HS-5 (cell line): ENCODE measurements at regions not wholly inside any gene's neighbourhood (a gene's known extent, or its start where the extent isn't known, plus 50 kb on each side); places are given as distances from the start of the nearest gene placed in this dataset.

Source experiments
- DNase-seq: peaks from one replicate; pipeline ENCODE4 v3.0.0-alpha.2; 2012; ENCODE audit warnings: low read depth

DNA sequence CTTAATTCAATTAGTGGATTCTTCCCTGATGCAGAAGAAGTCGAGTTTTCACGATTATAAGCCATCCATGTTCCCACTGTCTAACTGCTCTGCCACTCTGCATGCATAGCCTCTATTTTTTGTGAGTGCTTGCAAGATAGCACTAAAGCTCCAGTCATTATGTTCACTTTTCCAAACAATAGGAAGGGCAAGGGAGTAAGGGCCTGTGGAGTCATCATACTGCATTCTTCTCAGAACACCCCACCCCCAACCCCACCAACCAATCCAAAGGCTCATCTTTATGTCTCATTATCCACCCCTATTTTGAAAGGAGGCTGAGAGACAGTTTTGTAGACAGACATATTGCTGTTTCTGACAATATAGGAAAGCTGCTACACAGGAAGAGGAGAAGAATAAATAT is 471.7 kb upstream of the ADGRL2 start:
- no peak for DNase-seq

DNA sequence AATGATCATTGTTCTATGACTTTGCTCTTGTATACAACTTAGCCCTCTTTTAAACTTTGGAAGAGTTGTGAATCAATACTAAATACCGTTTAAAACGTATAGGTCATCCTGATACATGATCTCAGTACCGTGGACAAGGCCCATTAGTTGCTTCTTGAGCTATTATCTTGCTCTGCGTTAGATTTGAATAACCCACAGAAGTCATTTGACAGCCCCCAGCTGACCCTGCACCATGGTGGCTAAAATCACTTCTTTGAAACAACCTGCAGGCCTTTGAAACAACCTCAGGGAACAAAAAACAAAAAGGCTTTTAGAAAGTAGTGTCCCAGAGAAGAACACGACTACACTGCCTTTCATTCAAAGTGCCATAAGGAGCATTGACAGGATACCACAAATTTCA is 473.0 kb upstream of the ADGRL2 start:
- DNase-seq = no peak

DNA sequence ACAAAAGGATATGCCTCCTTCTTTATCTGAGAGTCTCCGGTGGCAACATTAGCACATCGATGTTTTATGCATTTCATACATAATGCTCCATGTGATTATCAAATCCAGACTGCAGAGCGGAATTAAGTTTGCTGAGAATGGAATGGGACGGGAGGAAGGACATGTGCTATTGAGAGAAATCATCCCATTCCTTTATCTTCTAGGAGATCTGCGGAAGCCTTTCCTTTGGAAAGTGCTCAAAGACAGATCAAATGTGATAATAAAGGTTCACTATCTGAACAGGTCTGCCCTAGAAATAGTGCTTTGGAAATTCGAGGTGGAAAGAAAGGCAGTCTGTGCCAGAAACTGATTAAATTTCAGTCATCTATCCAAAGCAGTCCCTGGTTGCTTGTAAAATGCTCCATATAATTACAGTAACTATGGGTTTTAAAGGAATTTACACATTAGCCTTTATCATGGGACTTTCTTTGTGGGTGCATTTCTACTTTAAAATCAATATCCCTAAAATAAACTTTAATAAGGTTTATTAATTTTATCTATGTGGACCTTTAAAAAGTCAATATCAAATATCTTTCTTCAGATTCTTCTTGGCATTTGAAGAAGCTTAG is 473.5 kb upstream of the ADGRL2 start:
- DNase-seq = no peak

DNA sequence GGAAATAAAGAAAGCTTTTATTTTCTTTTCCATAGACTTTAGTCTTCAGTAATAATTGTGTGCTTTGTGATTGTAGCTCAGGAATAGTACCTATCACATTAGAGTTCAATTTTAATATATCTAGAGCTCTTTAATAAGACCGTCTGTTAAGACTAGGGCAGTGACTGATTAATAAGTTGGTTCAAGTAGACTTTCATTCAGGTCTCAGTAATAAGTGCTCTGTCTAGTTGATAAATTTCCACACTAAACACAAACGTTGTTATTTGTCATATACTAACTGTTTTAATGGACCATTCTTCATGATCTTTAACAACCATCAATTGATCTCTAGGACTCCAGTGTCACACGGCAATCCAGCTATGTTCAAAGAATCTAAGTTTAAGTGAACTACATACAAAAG is 474.5 kb upstream of the ADGRL2 start:
- DNase-seq = no peak

DNA sequence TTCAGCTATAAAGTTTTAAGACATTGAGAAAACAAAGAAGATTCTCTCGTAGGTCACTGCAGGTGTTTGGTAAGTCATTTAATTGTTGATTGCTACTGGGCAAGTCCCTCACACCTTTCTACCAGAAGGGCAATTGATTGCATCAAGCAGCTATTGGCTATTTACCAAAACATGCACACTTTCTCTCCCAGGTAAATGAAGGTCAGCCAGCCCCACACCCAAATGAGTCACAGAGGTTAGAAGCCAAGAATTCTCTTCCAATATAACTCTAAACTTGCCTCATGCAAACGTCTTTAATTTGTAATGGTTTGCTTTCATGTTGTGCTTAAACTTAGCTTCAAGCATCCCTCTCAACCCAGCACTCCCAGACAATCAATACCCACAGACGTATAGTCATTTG is 475.3 kb upstream of the ADGRL2 start:
- DNase-seq = no peak

DNA sequence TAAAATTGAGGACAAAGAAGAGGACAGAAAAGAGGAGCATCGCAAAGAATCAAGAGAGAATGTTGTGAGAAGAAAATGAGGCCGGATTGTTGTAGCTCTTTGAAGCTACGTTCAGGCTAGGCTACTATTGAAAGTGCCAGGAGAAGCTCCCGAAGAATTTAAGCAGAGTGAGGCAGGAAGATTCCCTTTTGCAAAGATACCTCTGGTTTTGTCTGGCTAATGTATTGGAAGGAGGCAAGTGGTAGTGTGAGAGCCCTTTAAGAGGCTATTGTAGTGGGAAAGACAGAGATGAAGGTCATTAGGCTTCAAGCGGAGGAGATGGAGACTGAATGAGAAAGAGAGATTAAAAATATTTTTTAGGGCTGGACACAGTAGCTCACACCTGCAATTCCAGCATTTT is 476.9 kb upstream of the ADGRL2 start:
- no peak for DNase-seq

DNA sequence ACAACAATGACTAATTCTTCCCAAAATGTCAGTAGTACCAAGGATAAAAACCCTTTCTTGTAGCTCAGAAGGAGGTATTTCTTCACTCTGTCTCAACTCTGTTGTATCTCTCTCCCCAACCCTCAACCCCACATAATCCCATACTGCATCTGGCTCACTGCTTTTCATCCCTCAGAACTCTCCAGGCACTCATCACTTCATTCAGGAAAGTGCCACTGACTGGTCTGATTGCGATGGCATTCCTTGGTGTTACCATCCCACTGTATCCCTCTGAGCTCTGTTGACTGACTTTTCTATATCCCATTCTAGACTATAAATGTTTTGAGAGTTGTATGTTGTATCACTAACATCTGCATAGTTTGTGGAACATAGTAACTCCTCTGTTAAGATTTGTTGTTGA is 483.5 kb upstream of the ADGRL2 start:
- no peak for DNase-seq

DNA sequence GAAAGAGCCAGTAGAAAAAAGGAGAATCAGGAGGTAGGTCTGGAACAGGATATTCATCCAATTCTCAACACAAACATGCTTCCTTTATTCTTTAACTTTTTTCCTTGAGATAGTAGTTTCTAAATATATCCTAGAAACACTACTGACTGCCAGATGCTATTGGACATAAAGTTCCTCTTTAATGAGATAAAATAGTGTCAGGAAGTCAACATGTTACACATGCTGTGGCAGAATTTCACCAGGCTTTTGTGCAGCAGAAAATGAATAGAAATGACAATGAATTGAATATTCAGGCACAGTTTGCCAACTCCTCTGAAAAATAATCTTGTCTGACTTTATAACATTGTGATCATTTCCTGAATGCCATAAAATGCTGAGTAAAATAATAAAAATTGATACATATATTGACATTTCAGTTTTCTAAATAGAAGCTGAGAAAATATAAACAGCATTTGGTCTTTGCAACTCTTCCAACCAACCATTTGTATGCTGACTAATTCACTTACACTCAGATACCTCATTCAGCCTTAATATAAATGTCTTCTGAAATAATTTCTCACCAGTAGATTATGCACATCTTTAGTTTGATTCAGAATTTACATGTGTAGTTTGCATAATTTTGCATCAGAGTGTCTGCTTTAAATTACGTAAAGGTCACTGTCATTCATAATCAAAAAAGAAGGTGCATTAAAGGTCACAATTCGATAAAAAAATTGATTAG is 486.1 kb upstream of the ADGRL2 start:
- no peak for DNase-seq

DNA sequence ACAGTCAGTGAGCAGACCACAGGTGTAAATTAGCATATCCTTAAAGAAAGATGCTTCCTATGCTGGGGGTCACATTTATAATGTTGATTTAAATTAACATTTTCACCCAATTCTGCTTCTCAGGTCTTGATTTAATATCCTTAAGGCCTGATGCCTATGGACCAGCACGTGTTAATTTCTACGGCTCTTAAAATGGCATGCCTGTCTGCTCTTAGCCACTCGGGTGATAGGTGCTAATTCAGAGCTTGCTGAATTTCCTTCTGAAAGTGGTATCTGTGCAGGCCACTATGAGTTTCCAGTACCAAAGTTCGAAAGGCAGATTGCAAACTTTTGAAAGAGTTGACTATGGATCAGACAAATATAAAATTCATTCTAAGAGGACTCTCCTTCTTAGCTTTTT is 487.4 kb upstream of the ADGRL2 start:
- DNase-seq = no peak

DNA sequence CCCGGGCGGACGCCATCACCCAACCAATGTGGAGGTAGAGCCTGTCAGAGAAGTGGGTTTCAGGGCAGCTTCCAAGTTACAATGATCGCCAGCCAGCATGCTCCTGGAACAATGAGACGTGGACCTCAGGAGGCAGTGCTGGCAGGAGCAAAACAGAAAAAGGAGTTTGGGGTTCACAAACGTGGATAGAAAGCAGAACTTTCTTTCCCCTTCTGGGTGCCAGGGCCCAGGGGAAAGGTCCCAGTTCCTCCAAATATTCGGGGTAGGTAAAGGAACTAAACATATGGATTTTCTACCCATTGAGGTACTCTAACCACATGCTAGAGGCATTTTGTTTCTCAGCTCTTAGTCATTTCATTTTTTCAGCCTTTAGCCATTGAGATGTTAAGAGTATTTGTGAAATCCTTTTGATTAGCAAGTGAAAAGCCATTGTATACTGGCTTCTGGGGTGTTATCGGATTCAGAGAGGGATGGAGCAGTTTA is 488.4 kb upstream of the ADGRL2 start:
- DNase-seq = no peak

DNA sequence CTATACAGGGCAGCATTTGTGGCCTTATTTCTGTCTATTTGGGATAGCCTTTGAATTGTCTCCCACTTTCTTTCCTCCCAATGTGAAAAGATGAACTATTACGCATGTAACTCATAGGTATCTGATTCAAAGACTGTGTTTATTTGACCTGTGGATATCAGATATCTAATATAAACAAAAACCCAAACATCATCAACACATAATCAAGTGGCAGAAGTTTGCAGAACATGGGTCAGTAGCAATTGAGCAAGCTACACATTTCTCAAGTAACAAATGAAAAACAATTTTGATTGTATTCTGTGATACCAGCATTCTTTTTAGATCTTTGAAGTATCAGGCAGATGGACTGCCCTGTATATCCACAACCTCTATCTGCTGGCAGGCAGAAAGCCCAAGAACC is 490.5 kb upstream of the ADGRL2 start:
- no peak for DNase-seq

DNA sequence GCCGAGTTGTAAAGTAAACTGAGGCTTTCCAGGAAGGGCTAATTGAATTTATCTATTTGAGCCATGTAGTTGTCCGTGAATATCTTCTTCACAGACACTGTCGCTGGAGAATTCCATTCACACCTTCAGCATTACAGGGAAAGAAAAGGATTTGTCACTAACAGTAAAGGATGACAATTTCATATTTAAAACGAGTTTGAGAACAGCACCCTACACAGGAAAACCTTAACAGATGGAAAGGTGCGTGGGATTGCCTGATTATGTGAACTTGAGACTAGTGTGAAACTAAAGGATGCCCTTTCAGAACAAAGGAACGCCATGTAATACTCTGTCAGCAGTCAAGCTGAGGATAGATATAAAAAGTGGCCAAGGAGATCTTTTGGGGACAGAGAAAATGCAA is 492.5 kb upstream of the ADGRL2 start:
- DNase-seq = no peak

DNA sequence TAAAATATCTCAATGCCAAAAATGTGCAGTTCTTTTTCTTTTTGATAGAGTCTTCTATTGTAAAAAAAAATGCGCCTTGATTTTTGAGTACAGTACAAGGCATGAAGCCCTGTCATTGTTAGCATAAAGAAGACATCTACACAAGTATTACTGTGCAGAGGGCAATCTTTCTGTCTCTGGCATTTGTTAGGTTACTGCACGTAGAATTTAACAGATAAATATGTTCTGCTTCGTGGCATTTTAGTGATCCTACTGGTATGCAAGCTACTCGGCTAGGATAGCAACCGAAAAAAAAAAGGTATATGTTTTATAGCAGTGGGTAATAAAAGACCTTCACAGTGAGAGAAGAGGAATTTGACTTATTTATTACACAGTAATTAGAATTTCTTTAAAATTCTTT is 492.9 kb upstream of the ADGRL2 start:
- DNase-seq = no peak

DNA sequence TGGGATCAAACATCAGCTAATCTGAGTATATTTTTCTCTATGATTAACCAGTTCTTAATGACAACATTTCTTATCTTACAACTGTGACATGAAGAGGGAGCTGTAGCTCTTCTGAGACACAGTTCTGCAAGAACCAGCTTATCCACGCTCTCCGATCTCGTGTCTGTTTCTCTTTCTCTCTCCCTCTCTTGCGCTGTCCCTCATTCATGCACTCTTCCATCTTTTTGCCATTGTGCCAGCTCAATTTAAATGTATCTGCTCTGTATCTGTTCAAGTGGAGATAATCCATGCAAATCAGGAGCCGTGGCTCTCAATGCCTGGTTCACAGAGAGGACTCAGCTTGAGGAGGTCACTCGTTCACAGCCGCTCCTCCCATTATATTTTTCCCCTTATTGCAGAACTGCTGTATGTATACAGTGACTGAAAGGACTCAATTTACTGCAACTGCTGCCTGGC is 494.7 kb upstream of the ADGRL2 start:
- no peak for DNase-seq

DNA sequence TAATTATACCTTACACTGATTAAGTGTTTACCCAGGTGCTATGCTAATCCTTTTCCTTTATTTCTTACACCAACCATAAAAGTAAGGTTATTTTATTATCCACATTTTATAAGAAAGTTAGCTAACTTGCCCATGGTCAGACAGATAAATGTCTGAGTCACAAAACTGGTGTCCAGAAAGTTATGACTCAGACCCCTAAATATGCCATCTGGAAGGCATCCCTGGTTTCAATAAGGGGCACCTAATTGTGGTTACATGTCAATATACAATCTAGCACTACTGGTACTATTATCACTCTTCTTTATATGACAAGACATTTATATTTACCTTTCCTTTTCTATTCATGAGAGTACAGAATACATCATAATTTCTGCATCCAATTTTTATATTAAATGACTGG is 496.5 kb upstream of the ADGRL2 start:
- peak; percentile 73 for DNase-seq

DNA sequence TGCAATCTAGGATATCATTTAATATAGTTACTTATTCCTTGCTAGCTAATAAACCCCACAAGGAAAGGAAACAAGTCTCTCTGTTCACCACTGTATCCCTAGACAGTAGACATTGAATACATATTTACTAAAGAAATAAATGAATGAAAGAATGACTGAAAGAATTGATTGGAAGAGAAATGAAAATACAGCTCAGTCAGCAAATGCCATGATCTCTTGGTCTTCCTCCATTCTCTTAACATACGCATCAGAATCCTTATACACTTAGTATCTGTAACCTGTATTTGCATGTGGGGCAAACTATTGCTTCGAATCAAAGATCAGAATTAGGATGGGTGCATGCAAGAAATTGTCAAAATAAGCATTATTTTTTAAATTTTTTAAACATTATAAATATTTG is 500.8 kb upstream of the ADGRL2 start:
- DNase-seq = no peak

DNA sequence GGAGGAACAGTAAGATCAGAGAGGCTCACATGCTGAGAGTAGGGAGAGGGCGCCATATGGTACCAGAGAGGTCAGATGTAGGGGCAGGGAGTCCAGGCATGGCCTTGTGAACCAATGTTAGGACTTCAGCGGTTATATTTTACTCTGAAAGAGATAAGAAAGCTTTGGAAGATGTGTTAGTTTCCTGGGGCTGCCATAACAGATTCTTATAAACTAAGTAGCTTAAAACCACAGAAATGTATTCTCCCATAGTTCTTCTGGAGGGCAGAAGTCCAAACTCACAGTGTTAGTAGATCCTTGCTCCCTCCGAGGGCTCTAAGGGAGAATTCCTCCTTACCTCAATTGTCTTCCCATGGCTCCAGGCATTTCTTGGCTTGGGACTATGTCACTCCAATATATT is 502.5 kb upstream of the ADGRL2 start:
- DNase-seq = no peak

DNA sequence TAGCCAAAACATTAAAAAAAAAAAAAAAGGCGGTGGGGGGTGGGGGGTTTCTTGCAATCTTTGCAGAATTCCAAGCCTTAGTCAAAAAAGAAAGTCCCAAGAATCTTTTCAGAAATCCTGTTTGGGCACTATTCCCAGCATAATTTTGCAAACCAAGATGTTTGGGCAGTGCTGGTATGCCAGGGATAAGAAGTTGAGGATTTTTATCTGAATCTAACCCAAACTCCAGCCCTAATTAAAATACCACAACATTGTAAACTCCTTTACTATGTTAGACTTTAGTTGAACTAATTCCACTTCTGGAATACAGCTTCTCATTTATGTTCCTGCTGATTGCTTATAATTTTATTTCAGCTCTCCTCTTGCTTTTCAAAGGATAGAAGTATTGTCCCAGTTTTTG is 504.1 kb upstream of the ADGRL2 start:
- no peak for DNase-seq

DNA sequence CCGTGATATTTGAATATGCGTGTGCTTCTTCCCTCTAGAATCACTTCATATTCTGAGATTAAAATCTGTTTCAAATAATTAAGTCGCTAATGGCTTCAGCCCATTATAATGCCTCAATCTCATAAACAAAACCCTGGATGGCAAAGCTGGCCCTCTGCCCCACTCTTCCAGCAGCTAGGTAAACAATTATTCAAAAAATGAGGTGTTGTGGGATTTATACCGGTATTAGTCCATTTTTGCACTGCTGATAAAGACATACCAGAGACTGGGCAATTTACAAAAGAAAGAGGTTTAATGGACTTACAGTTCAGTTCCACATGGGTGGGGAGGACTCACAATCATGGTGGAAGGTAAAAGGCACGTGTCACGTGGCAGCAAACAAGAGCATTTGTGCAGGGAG is 510.4 kb upstream of the ADGRL2 start:
- no peak for DNase-seq

DNA sequence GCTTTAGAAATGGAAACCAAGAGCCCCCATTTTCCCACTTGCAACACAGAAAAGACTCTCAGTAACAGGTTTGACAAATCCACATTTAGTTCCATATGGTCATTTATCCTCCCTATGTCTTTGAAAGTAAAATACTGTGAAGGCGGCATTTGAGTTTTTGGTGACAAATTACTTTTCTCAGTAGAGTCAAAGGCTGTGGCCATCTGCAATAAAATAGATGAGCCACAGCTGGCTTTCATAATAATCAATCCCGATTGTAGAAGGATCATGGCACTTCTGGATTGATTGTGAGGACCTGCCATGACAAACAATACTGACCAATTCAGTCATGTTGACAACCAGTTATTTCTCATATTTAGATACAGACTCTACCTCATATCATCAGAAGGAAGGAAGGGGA is 512.0 kb upstream of the ADGRL2 start:
- no peak for DNase-seq

DNA sequence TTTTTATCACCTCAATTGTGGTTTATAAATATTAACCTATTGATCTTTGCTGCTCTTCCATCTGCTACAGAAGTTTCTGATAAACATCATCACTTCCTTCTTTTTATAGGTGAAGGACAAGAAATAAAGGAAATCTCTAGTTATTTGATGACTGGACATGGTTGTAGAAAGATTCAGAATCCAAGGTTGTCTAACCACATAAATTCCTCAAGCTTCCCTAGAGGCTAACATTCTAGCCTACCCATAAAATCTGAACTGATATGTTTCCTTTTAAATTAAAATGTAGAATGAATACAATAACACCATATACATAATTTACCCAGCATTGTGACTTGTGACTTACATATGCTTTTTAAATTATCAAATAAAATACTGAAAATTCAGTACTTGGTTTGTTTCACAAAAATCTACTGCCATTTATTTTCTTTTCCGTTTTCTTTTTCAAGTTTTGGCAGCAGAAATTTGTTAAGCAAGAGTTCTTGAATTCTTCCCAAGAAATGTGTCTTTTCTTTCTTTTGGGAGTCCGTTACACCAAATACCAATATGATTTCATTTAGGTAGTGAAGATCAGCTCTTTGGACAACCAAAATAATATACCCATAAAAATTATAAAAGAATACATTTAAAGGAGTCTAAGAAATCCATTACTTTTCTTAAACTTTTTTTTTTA is 513.2 kb upstream of the ADGRL2 start:
- DNase-seq = no peak

DNA sequence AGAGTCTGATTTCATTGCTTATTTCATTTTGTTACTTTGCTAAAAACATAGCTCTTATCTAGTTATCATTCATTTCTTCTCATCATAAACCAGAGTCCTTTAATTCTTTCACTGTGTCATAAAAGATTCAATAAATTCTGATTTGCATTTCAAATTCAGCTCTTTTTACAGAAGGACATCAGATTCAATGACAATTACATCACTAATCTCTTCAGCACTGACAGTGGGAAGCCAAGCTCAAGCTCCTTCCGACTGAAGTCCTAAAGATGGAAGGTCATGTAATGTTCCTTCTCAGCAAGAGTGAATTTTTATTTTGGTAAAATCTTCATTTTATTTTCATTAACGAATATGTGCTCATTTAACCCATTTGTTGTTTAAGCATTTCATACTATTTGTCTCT is 530.7 kb upstream of the ADGRL2 start:
- DNase-seq = no peak

DNA sequence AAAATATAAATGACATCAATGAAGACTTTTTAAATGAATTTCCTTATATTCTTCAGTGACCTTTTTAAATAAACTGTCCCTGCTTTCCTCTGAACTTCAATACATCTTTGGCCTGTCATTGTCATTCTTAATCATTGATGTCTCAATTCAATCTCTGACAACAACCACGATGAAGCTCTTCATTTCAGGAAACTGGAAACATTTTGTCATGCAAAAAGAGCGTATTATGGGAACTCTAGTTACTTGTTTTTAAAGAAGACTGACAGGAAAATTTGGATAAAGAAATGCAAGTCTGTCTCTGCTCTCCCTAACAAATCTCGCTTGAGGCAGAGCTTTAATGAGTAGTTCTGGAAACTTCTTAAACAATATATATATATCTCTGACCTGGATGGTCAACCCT is 535.8 kb upstream of the ADGRL2 start:
- DNase-seq = no peak
